Stimulated activated CD4-positive, alpha-beta T cell treated with anti-CD3 and anti-CD28 coated beads, Interleukin-12 subunit alpha, Interleukin-12 subunit beta, amount 100 ng/mL, for 4 hours (primary cell): ENCODE measurements at regions not wholly inside any gene's neighbourhood (a gene's known extent, or its start where the extent isn't known, plus 50 kb on each side); places are given as distances from the start of the nearest gene placed in this dataset.

ENCODE experiments used
- DNase-seq: peaks from one replicate; pipeline ENCODE4 v3.0.0-alpha.2; 2020

DNA sequence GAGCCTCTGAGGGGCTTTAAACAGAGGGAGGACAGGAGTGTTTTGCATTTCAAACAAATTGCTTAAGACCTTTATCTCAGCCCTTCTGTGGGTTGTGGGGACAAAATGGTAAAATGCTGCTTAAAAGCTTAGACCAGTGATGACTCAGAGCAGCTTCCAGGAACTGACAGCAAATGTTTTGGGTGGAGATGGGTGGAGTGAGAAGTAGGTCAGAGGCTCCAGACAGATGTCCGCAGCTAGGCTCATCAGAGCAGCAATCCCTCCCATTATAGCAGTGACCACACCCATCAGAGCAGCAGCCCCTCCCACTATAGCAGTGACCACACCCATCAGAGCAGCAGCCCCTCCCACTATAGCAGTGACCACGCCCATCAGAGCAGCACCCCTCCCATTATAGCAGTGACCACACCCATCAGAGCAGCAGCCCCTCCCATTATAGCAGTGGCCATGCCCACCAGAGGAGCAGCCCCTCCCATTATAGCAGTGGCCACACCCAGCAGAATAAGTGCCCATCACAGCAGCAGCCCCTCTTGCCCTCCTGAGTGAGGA lies 532.2 kb downstream of the MATN1 start:
- DNase-seq = no peak

- DNase-seq = no peak
Observed at GRCh38 chr1:30190511-30191153, 532.8 kb downstream of the MATN1 start.

DNA sequence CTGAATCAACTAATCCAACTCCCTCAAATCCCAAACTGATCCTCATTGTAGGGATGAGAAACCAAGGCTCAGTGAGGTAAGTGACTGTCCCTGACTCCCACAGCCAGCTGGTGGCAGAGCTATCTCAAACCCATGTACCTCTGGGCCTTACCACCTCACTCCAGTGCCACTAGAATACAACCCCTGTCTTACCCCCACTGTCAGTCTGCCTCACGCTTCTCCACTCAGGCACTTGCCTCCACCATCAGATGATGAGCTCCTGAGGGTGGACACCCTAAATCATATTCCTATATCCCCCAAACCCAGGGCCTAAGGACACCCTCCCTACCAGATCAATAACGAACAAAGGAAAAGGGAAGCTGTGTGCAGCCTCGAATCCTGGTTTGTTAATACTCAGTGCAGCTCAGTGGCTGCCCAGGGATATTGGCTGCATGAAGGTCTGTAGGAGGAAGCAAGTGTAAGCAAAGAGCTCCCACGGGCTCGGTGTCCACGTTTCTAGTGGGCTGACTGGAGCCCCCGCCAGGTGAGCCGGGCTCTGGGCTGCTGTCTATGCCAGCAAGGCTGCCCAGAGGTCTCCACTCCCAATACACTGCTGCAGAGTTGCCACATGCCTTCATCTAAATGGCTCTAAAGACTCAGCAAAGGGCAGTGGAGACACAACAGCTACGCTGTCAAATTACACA lies 533.4 kb downstream of the MATN1 start:
- DNase-seq = no peak

DNA sequence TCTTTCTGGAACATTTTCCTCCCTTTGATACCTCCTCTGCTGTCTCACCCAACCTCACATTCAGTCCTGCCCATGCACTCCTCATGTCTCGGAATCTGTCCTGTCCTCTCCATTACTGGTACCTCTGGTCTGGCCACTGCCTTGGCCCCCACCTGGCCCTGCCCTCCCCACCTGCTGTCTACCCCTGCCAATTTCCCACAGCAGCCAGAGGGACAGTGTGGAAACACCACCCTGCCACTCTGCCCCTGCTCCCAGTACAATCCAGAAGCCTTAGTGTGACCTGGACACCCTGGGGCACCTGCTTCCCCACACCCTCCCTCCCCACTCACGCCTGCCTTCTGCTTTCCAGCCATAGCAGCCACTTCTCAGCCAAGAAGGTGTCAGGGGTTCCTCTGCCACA lies 534.4 kb downstream of the MATN1 start:
- no peak for DNase-seq

GRCh38 chr1:30188329-30188728 lies 535.1 kb downstream of the MATN1 start:
- no peak for DNase-seq

DNA sequence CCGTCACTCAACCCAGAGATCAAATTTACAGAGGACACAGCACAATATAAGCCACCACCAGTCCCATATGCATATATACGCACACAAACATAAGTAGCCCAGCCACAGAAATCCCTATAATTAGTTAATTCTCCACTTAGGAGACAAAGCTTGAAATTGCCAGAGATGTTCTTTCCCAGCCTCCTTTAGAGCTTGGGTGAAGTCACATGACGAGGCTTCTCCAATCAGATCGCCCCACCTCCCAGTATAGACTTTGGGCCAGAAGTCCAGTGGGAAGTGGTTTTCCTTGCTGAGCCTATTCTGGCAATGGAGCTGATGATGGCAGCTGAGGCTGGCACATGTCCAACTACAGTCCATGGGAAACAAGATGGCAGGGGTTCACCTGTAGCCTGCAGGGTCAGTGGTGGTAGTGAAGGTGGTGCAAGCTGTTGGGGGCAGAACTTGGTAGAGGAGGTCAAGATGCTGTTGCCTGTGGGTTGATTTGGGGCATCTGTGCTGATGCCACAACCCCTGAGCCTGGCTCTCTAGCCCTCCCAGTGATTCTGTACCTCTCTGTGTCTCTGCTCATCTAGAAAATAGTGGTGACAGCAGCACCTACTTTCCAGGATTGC lies 535.9 kb downstream of the MATN1 start:
- DNase-seq = no peak

DNA sequence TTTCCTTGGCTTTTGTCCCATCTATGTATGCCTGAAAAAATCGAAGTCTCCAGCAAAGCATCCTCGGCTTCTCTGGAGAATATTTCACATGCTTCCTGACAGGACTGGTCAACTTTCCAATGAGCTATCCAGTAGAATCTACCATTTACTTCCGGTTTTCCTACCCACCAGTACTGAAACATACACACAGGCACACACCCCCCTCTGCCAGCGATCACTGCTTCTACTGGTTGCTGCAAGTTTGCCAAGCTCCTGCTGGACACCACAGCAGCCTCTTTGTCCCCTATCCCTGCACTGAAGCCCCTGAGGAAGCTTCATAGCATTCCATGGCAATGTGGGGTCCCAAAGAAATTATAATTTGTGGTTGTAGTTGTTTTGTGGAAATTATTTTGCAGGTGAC lies 536.8 kb downstream of the MATN1 start:
- no peak for DNase-seq

- no peak for DNase-seq
Observed at GRCh38 chr1:30185809-30186208, 537.6 kb downstream of the MATN1 start.

GRCh38 chr1:30185313-30185712 lies 538.1 kb downstream of the MATN1 start:
- no peak for DNase-seq

GRCh38 chr1:30184393-30185141 lies 538.8 kb downstream of the MATN1 start:
- DNase-seq = no peak

- no peak for DNase-seq
Observed at GRCh38 chr1:30183895-30184294, 539.5 kb downstream of the MATN1 start.

DNA sequence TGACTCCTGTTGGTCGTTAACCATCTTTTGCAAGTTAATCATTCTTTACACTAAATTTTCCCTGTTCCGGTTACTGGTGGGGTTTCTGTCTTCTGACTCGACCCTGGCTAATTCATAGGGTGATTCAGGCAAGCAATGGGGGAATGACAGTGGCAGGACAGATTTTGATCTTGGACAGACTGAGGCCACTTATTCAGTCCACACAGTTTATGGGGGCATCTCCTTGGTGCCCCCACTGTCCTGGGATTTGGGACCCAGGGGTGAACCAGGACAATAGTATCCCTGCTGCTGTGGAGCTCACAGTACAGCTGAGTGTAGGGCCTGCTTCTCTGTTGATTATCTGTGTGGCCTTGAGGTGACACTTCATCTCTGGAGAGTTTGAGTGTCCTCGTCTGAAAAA lies 540.4 kb downstream of the MATN1 start:
- DNase-seq = no peak

DNA sequence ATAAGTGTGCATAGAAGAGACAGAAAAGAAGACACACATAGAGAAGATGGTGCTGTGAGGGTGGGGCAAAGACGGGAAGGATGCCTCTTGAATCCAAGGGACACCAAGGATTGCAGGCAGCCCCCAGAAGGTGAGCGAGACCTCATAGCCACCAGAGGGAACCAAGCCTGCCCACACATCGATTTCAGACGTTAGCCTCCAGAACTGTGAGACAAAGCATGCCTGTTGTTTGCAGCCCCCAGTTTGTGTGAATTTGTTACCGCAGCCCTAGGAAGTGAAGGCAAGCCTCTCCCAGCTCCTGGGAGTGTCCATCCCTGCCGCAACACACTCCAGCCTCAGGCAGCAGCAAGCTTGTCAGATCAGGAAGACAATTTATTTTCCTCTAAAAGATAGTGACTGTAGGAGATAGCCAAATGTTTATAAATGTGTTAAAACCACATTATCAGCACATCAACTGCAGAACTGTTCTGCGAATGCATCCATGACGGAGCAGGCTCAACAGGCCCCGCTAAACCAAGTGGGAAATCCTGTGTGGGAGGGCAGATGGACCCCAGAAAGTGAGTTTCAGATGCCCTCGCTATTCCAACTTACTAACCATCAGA lies 543.3 kb downstream of the MATN1 start:
- DNase-seq = no peak

- no peak for DNase-seq
Observed at GRCh38 chr1:30176477-30176876, 546.9 kb downstream of the MATN1 start.

GRCh38 chr1:30174499-30174898 lies 548.9 kb downstream of the MATN1 start:
- DNase-seq = no peak

DNA sequence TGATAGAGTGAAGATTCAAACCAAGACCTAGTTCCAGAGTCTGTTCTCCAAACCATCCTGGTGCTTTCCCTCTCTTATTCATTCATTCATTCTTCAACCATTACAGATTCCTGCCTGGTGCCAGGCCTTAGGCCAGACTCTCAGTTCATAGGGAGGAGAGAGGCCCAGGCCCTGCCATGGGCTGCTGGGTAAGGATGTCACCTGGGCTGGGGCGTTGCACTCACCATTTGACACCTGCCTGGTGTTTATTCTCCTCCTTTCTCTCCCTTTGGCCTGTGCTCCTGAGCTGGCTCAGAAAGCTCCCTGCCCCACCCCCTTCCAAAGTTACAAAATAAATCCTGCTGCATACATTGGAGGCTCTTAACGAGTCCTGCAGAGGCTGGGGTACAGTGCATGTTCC lies 549.8 kb downstream of the MATN1 start:
- no peak for DNase-seq

DNA sequence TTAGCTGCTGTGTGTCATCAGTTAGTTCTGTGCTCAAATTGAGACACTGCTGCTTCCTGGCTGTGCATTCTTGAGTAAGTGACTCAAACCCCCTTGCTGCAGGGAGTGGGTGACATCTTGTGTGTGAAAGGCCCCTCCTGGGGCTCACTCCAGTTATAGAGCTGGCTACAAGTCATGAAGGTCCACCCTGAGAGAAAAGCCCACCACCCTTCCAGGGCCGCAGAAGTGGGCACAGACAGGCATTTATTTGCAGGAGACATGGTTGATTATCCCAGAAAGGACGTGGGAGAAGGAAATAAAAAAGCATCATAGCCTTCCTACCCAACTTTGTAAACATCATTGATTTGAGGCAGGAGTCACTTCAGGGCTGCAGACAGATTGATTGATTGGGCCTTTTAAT lies 550.6 kb downstream of the MATN1 start:
- DNase-seq = no peak

GRCh38 chr1:30172299-30172694 lies 551.1 kb downstream of the MATN1 start:
- DNase-seq = no peak

GRCh38 chr1:30171537-30172298 lies 551.7 kb downstream of the MATN1 start:
- no peak for DNase-seq

DNA sequence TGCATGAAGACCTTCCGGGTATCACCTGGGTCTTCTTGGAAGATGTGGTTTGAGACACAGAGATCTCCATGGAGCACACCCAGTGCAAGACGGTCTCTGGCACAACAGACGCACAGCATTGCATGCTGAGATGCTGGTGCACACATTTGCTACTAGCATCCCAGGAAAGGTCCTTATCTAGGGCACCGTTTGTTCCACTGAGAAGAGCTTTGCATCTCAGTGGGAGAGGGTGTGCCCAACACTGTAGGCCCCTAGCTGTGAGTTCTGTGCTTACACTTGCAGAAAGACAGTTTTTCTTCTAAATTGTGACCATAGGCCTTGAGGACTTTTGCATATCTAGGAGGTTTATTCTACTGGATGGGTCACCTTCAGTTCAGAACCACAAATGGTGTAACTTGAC lies 554.1 kb downstream of the MATN1 start:
- no peak for DNase-seq

DNA sequence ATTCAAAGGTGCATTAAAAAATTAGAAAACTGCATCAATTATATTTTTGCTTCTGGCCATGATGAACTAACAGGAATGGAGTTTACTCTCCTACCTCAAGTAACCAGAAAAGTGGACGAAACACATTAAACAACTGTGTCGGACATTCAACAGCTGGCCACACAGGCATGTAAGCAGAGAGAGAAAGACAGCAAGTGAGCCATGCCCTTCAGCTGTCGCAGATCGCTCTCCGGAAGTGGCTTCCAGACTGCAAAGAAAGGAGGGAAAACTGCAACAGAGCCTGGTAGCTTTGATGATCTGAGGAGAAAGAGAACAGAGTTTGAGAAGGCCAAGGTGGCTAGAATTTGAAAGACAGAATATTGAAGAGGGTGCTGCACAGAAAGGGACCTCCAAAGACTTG lies 557.2 kb downstream of the MATN1 start:
- no peak for DNase-seq

GRCh38 chr1:30165116-30165515 lies 558.3 kb downstream of the MATN1 start:
- DNase-seq = no peak
